ENCODE measurements at regions not wholly inside any gene's neighbourhood (a gene's known extent, or its start where the extent isn't known, plus 50 kb on each side); places are given as distances from the start of the nearest gene placed in this dataset.

- no peak for DNase-seq (ENCODE audit: extremely low read depth in 1 of 2, low read depth in 1 of 2)
Observed at GRCh38 chr2:66318009-66318561, 116.8 kb upstream of the MEIS1 start.

GRCh38 chr2:66317268-66317890 lies 117.5 kb upstream of the MEIS1 start:
- DNase-seq (ENCODE audit: extremely low read depth in 1 of 2, low read depth in 1 of 2), result no peak

- no peak for DNase-seq (ENCODE audit: extremely low read depth in 1 of 2, low read depth in 1 of 2)
Observed at GRCh38 chr2:66306483-66306882, 128.4 kb upstream of the MEIS1 start.

GRCh38 chr2:66305718-66306117 lies 129.2 kb upstream of the MEIS1 start:
- no peak for DNase-seq (ENCODE audit: extremely low read depth in 1 of 2, low read depth in 1 of 2)

GRCh38 chr2:66303471-66303870 lies 131.5 kb upstream of the MEIS1 start:
- no peak for DNase-seq (ENCODE audit: extremely low read depth in 1 of 2, low read depth in 1 of 2)

- no peak for DNase-seq (ENCODE audit: extremely low read depth in 1 of 2, low read depth in 1 of 2)
Observed at GRCh38 chr2:66301767-66302140, 133.2 kb upstream of the MEIS1 start.

- DNase-seq (ENCODE audit: extremely low read depth in 1 of 2, low read depth in 1 of 2), result no peak
Observed at GRCh38 chr2:66301022-66301766, 133.7 kb upstream of the MEIS1 start.

- no peak for DNase-seq (ENCODE audit: extremely low read depth in 1 of 2, low read depth in 1 of 2)
Observed at GRCh38 chr2:66283787-66284186, 151.1 kb upstream of the MEIS1 start.

GRCh38 chr2:66281980-66282379 lies 152.9 kb upstream of the MEIS1 start:
- DNase-seq (ENCODE audit: extremely low read depth in 1 of 2, low read depth in 1 of 2), result no peak

GRCh38 chr2:66279024-66279423 lies 155.9 kb upstream of the MEIS1 start:
- no peak for DNase-seq (ENCODE audit: extremely low read depth in 1 of 2, low read depth in 1 of 2)

GRCh38 chr2:66275984-66276383 lies 158.9 kb upstream of the MEIS1 start:
- DNase-seq (ENCODE audit: extremely low read depth in 1 of 2, low read depth in 1 of 2), result no peak

- DNase-seq (ENCODE audit: extremely low read depth in 1 of 2, low read depth in 1 of 2), result no peak
Observed at GRCh38 chr2:66273933-66274490, 160.9 kb upstream of the MEIS1 start.

- DNase-seq (ENCODE audit: extremely low read depth in 1 of 2, low read depth in 1 of 2), result no peak
Observed at GRCh38 chr2:66272751-66273150, 162.2 kb upstream of the MEIS1 start.

GRCh38 chr2:66271777-66272176 lies 163.1 kb upstream of the MEIS1 start:
- no peak for DNase-seq (ENCODE audit: extremely low read depth in 1 of 2, low read depth in 1 of 2)

GRCh38 chr2:66270247-66270646 lies 164.7 kb upstream of the MEIS1 start:
- no peak for DNase-seq (ENCODE audit: extremely low read depth in 1 of 2, low read depth in 1 of 2)

GRCh38 chr2:66269166-66269565 lies 165.8 kb upstream of the MEIS1 start:
- no peak for DNase-seq (ENCODE audit: extremely low read depth in 1 of 2, low read depth in 1 of 2)

- no peak for DNase-seq (ENCODE audit: extremely low read depth in 1 of 2, low read depth in 1 of 2)
Observed at GRCh38 chr2:66268756-66269155, 166.2 kb upstream of the MEIS1 start.

GRCh38 chr2:66264354-66264753 lies 170.6 kb upstream of the MEIS1 start:
- DNase-seq (ENCODE audit: extremely low read depth in 1 of 2, low read depth in 1 of 2), result no peak

GRCh38 chr2:66255867-66256266 lies 179.1 kb upstream of the MEIS1 start:
- no peak for DNase-seq (ENCODE audit: extremely low read depth in 1 of 2, low read depth in 1 of 2)

- no peak for DNase-seq (ENCODE audit: extremely low read depth in 1 of 2, low read depth in 1 of 2)
Observed at GRCh38 chr2:66255136-66255535, 179.8 kb upstream of the MEIS1 start.

GRCh38 chr2:66253066-66253465 lies 181.9 kb upstream of the MEIS1 start:
- DNase-seq (ENCODE audit: extremely low read depth in 1 of 2, low read depth in 1 of 2), result no peak

GRCh38 chr2:66252109-66252508 lies 182.8 kb upstream of the MEIS1 start:
- DNase-seq (ENCODE audit: extremely low read depth in 1 of 2, low read depth in 1 of 2), result no peak
